Fibroblast of villous mesenchyme (primary cell): ENCODE measurements at regions not wholly inside any gene's neighbourhood (a gene's known extent, or its start where the extent isn't known, plus 50 kb on each side); places are given as distances from the start of the nearest gene placed in this dataset.
A peak's percentile ranks its signal among the peaks of the same experiment; 100 is the strongest.
"Not testable (repeated sequence)": the region's sequence is repeated elsewhere in the genome, so short reads cannot be mapped to it uniquely, and the experiment has no call there.

Source experiments
- DNase-seq: peaks from one replicate; pipeline ENCODE4 v3.0.0-alpha.2; 2010; ENCODE audit warnings: low read depth
- H3K4me3 ChIP-seq: 2 replicates; pipeline ENCODE4 v1.5.1; 2011; ENCODE audit warnings: low read depth, mild to moderate bottlenecking, low read length
- TF ChIP-seq, protein P1 (sequence below): IDR thresholded peaks from 2 replicates; pipeline ENCODE4 v1.5.1; 2012; ENCODE audit warnings: low read depth, mild to moderate bottlenecking, low read length; ENCODE audit not compliant: insufficient read depth

DNA sequence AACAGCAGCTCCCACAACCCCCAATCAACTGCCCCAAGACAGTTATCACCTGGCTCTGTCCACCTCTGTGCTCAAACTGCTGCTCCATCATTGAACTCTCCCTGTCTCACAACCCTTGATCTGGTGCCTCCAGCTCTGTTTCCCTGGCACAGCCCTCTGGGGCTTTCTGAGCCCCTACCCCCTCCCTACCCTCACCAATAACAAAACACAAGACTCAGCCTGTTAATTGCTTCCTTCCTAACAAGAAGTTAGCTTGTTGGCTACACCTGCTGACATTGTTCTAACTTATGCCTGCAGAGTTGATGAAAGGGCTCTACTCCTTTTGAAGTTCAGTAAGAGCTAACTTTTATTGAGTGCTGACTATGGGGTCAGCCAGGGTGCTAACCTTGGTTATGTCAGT lies 99.4 kb upstream of the FNDC3A start:
- TF ChIP-seq, protein P1, sequence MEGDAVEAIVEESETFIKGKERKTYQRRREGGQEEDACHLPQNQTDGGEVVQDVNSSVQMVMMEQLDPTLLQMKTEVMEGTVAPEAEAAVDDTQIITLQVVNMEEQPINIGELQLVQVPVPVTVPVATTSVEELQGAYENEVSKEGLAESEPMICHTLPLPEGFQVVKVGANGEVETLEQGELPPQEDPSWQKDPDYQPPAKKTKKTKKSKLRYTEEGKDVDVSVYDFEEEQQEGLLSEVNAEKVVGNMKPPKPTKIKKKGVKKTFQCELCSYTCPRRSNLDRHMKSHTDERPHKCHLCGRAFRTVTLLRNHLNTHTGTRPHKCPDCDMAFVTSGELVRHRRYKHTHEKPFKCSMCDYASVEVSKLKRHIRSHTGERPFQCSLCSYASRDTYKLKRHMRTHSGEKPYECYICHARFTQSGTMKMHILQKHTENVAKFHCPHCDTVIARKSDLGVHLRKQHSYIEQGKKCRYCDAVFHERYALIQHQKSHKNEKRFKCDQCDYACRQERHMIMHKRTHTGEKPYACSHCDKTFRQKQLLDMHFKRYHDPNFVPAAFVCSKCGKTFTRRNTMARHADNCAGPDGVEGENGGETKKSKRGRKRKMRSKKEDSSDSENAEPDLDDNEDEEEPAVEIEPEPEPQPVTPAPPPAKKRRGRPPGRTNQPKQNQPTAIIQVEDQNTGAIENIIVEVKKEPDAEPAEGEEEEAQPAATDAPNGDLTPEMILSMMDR: no peak
- DNase-seq: no peak
- H3K4me3 ChIP-seq: no peak overlapping the region

DNA sequence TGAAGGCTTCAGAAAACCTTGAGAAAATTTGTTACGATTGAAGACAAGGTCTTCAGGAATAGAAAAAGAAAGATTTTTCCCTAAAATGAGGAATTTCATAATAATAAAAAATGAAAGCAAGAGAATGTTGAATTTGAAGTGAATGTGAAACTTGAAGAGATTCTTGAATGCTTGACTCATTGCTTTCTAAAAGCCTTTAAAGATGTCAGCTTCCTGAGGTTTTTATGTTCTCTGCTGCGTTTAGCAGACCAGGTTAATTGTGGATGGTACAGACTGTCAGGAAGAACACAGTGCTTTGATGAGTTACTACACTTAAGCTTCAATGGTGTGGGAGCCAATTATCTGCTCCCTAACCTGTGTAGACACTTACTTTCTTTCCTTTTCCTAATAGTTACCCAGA lies 96.3 kb upstream of the FNDC3A start:
- DNase-seq: peak; percentile 31
- TF ChIP-seq, protein P1: no peak
- no peak overlapping the region for H3K4me3 ChIP-seq

DNA sequence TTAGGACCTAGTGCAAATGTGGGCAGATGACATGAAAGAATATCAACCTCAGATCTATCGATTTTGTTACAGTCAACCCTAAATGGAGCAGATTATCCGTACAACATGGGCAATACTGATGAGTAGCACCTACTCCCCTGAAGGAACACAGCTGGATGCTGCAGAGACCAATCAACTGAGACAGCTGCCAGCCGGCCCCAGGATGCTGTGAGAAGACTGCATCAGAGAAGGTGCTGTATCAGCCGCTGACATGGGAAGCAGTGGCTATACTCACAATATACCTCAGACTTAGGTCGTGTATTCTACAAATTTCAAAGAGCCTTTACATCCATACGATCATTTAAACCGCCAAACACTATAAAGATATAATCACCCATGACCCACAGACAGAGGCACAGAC lies 95.9 kb upstream of the FNDC3A start:
- DNase-seq: no peak
- H3K4me3 ChIP-seq: no peak overlapping the region
- TF ChIP-seq, protein P1: no peak

DNA sequence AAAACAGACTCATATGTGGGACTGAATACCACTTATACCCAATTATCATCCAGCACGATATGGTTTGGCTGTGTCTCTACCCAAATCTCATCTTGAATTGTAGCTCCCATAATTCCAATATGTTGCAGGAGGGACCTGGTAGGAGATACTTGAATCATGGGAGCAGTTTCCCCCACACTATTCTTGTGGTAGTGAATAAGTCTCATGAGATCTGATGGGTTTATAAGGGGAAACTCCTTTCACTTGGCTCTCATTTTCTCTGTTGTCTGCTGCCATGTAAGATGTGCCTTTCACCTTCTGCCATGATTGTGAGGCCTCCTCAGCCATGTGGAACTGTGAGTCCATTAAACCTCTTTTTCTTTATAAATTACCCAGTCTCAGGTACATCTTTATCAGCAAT lies 91.9 kb upstream of the FNDC3A start:
- DNase-seq, H3K4me3 ChIP-seq: not testable (repeated sequence)

DNA sequence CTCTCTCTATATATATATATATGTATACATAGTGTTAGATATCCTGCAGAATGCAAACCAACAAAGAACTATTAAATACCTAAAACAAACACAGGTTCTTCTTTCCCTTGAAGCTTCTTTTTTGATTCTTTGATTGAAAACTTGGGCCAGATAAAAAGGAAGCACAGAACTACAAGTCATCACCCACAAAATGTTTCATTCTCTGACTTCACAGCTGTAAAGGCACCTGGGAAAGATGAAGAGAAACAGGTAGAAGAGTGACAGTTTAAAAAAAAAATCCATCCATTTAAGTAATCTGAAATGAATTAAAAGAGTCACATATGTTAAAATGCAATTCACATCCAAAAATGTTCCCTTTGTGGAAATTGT lies 90.7 kb upstream of the FNDC3A start:
- TF ChIP-seq, protein P1: no peak
- H3K4me3 ChIP-seq: no peak overlapping the region
- DNase-seq: no peak

DNA sequence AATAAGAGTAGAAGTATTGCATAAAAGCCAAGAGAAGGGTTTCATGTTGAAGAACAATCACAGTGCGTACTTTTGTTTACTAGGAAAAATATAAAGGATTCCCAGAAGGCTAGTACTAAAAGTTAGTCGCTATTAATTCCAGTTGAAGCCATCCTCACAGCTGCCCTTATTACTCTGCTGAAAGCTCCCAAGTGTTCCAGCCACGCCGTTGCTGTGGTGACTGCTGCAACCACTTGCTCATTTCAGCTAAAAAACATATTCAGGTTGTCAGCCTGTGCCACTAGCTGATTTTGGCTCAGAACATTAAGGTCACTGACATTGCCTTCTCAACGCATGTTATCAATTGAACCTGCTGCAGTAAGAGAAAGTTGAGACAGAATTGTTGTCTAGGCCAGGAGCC lies 87.1 kb upstream of the FNDC3A start:
- DNase-seq: no peak
- no peak overlapping the region for H3K4me3 ChIP-seq
- TF ChIP-seq, protein P1: no peak

DNA sequence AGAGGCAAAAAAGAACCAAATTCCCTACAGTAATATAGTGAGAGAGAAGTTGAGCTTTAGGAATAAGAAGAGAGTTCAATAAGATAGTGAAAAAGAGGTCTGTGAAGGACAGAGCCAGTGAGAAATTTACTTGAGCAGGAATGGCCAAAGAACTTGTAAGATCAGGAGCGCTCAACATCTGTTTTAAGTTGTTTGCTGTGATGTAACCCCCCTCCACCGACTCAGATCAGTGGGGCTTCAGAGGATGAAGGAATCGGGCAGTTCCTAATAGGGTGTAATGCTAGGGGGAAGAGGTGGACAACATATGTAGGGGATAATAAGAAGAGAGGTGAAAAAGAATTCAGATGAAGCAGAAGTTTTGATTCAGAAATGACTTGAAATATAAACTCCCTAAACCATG lies 85.3 kb upstream of the FNDC3A start:
- no peak for DNase-seq
- H3K4me3 ChIP-seq: no peak overlapping the region
- TF ChIP-seq, protein P1: no peak
